SHP77 (cell line): ENCODE measurements at regions not wholly inside any gene's neighbourhood (a gene's known extent, or its start where the extent isn't known, plus 50 kb on each side); places are given as distances from the start of the nearest gene placed in this dataset.

Experiments
- DNase-seq, 2 experiments: peaks; one replicate each; lab custom pipeline; 2025; lab: John Stamatoyannopoulos, UW

GRCh38 chr14:38329246-38329645, 73.4 kb upstream of the CLEC14A start:
- no peak for DNase-seq

GRCh38 chr14:38316922-38317321, 61.0 kb upstream of the CLEC14A start:
- no peak for DNase-seq

GRCh38 chr14:38311655-38312054, 55.8 kb upstream of the CLEC14A start:
- no peak for DNase-seq

- DNase-seq, result no peak
These were observed 54.6 kb upstream of the CLEC14A start for GRCh38 chr14:38310420-38310995.

GRCh38 chr14:38309522-38310277, 53.8 kb upstream of the CLEC14A start:
- DNase-seq, result no peak
